ENCODE measurements at regions not wholly inside any gene's neighbourhood (a gene's known extent, or its start where the extent isn't known, plus 50 kb on each side); places are given as distances from the start of the nearest gene placed in this dataset.

DNA sequence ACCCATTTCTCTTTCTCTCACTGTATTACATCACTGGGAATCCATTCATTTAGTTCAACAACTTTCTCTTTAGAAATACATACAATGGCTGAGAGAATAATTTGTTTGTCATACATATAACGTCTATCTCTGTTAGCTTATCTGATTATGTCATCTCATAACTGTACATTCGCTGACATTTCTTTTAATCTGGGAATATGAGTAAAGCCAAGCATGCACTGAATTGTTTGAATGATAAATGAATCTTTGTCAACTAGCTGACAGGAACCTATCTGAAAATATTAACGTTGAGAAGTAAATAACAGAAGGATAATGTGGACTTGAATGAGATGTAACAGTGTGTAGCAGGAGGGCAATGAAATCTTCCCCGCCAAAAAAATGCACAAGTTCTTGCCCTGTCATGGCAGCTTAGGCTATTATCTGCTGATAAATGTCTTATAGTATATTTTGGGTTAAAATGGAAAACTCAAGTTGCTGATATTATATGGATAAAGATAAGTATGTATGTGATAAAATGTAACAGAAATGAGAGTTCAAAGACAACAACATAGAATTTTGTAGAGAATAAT is 581.2 kb upstream of the ADGRB3 start:
- no peak for TF ChIP-seq CTCF (IDR thresholded peaks at IDR 0.05; ENCODE audit: control insufficient read depth, insufficient read depth, low read depth, low read length, missing control alignments)
- H3K4me3 ChIP-seq (ENCODE audit: control insufficient read depth, low read depth, low read length), result no peak overlapping the region
- DNase-seq (ENCODE audit: low read depth), result no peak

- no peak for TF ChIP-seq CTCF (IDR thresholded peaks at IDR 0.05; ENCODE audit: control insufficient read depth, insufficient read depth, low read depth, low read length, missing control alignments)
- DNase-seq (ENCODE audit: low read depth), result no peak
Observed at GRCh38 chr6:68052234-68052633, 582.8 kb upstream of the ADGRB3 start.

DNA sequence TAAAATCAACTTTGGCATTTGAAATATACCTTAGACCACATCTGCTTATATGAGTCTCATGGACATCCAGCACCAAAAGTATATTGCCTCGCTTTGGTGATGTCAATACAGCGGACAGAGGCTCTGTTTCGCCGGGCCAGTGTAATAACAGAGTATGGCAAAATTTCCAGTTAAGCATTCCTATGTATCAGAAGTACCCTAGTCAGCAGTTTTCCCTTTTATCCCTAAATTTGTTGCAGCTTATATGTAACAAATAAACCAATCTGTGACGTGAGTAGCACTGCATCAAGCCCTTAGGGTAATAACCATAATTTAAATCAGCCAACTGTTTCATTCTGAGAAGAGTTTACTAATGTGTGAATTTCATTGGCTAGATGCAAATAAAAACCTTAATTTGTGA is 585.5 kb upstream of the ADGRB3 start:
- no peak for TF ChIP-seq CTCF (IDR thresholded peaks at IDR 0.05; ENCODE audit: control insufficient read depth, insufficient read depth, low read depth, low read length, missing control alignments)

More at GRCh38 chr6:68052234-68052633, 582.8 kb upstream of the ADGRB3 start:
- no peak overlapping the region for H3K4me3 ChIP-seq (ENCODE audit: control insufficient read depth, low read depth, low read length)

GRCh38 chr6:68046756-68047155 is 588.3 kb upstream of the ADGRB3 start:
- no peak for DNase-seq (ENCODE audit: low read depth)
- no peak for TF ChIP-seq CTCF (IDR thresholded peaks at IDR 0.05; ENCODE audit: control insufficient read depth, insufficient read depth, low read depth, low read length, missing control alignments)
- no peak overlapping the region for H3K4me3 ChIP-seq (ENCODE audit: control insufficient read depth, low read depth, low read length)

More for the DNA sequence above, 585.5 kb upstream of the ADGRB3 start:
- no peak for DNase-seq (ENCODE audit: low read depth)
- H3K4me3 ChIP-seq (ENCODE audit: control insufficient read depth, low read depth, low read length), result no peak overlapping the region

GRCh38 chr6:68046302-68046701 is 588.8 kb upstream of the ADGRB3 start:
- no peak for TF ChIP-seq CTCF (IDR thresholded peaks at IDR 0.05; ENCODE audit: control insufficient read depth, insufficient read depth, low read depth, low read length, missing control alignments)
- no peak for DNase-seq (ENCODE audit: low read depth)
- no peak overlapping the region for H3K4me3 ChIP-seq (ENCODE audit: control insufficient read depth, low read depth, low read length)

DNA sequence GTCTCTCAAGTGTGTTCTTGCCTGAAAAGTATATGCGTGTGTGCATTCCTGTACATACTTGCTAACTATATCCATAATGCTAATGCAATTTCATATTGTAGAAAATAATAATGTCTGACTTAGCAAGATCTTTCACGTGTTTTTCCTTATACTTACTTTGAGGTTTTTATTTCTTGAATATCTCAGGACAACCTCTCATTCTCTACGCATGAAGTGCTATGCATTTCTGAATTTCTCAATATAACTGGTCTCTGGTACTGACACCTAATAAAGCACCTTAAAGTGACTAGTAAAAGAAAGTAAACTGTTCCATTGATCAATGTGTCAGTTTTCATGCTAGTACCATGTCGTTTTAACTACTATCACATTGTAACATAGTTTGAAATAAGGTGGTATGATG is 589.9 kb upstream of the ADGRB3 start:
- TF ChIP-seq CTCF (IDR thresholded peaks at IDR 0.05; ENCODE audit: control insufficient read depth, insufficient read depth, low read depth, low read length, missing control alignments), result no peak
- no peak for DNase-seq (ENCODE audit: low read depth)
- H3K4me3 ChIP-seq (ENCODE audit: control insufficient read depth, low read depth, low read length), result no peak overlapping the region

GRCh38 chr6:68044264-68044663 is 590.8 kb upstream of the ADGRB3 start:
- TF ChIP-seq CTCF (IDR thresholded peaks at IDR 0.05; ENCODE audit: control insufficient read depth, insufficient read depth, low read depth, low read length, missing control alignments), result no peak
- DNase-seq (ENCODE audit: low read depth), result no peak
- no peak overlapping the region for H3K4me3 ChIP-seq (ENCODE audit: control insufficient read depth, low read depth, low read length)

All from AG09309 (cell line).